ENCODE measurements at regions not wholly inside any gene's neighbourhood (a gene's known extent, or its start where the extent isn't known, plus 50 kb on each side); places are given as distances from the start of the nearest gene placed in this dataset.

- 85 to 96% methylated on average over 2 of the region's 2 CpGs for WGBS, 2 experiments (ENCODE audit: insufficient coverage in 1 of 2, insufficient read length in 1 of 2)
- TF ChIP-seq, protein P1, sequence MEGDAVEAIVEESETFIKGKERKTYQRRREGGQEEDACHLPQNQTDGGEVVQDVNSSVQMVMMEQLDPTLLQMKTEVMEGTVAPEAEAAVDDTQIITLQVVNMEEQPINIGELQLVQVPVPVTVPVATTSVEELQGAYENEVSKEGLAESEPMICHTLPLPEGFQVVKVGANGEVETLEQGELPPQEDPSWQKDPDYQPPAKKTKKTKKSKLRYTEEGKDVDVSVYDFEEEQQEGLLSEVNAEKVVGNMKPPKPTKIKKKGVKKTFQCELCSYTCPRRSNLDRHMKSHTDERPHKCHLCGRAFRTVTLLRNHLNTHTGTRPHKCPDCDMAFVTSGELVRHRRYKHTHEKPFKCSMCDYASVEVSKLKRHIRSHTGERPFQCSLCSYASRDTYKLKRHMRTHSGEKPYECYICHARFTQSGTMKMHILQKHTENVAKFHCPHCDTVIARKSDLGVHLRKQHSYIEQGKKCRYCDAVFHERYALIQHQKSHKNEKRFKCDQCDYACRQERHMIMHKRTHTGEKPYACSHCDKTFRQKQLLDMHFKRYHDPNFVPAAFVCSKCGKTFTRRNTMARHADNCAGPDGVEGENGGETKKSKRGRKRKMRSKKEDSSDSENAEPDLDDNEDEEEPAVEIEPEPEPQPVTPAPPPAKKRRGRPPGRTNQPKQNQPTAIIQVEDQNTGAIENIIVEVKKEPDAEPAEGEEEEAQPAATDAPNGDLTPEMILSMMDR (conservative IDR thresholded peaks at IDR 0.05): no peak
- Mint-ChIP-seq H3K27me3 (ENCODE audit: insufficient read depth) (peaks cover 27% of the 10 kb centered on the region), H3K9me3 (peaks cover 5% of the 10 kb centered on the region), H3K4me1 (peaks cover 26% of the 10 kb centered on the region), H3K27ac (no peak overlapping the region), H3K4me3 (no peak overlapping the region), H3K36me3 (ENCODE audit: low read depth) (no peaks in the 10 kb centered on the region)
- Histone ChIP-seq H3K4me1 (ENCODE audit: control insufficient read depth, insufficient read depth, low read length) (no peaks in the 10 kb centered on the region), H3K9me3 (ENCODE audit: control insufficient read depth, low read length) (no peaks in the 10 kb centered on the region), H3K27me3 (ENCODE audit: control insufficient read depth, insufficient read depth, low read length, poor library complexity, severe bottlenecking) (no peaks in the 10 kb centered on the region), H3K9ac (ENCODE audit: extremely low read depth, low read length, poor library complexity, severe bottlenecking) (no peak overlapping the region), H3K27ac (ENCODE audit: low read depth, low read length) (no peak overlapping the region), H3K4me3 (ENCODE audit: low read length) (no peak overlapping the region), H3K36me3 (ENCODE audit: control insufficient read depth, insufficient read depth, low read length) (no peaks in the 10 kb centered on the region)
- DNase-seq: no peak
Observed at GRCh38 chr11:115964091-115964490, 459.9 kb upstream of the CADM1 start.

- 87 to 89% methylated on average over 5 to 6 of the region's 6 CpGs for WGBS, 2 experiments (ENCODE audit: insufficient coverage in 1 of 2, insufficient read length in 1 of 2)
Observed at GRCh38 chr11:115963156-115963555, 458.9 kb upstream of the CADM1 start.

DNA sequence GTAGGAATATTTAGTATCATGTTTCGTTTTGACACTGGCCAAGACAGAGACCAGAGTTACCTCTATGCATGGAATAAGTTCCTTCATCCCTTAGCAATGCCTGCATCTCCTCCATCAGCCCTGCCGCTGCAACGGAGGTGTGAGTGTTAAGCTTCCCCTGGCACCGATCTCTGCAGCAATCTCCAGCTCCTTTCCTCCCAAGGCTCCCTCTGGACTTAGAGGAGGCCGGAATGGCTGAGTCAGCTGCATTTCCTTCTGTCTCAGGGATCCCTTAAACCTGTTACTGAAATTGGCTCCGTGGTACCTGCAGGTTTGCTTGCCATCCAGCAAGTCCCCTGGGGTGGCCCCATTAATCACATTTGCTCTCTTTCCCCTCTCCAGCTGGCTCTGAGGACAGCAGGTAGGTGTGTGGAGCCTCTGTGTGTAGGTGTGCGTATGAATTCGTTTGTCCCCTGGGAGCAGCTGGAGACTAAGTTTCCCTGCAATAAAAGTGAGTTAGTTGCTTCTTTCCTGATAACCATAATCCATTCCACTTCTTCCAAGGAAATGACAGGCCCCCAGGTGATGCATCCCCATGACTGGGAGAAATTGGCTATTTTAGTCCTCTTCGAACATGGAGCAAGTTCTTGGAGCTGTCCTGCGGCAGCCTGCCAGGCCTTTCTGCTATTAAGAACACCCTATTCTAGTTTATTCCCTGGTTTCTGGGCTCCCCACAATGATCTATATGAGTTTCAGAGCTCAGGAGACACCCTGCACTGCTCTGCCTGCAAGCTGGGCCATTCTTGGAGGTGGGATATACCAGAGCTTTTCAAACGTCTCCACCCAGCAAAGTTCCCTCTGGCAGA is 457.2 kb upstream of the CADM1 start:
- Histone ChIP-seq H3K36me3 (ENCODE audit: control insufficient read depth, insufficient read depth, low read length) (no peaks in the 10 kb centered on the region), H3K27ac (ENCODE audit: low read depth, low read length) (no peak overlapping the region), H3K27me3 (ENCODE audit: control insufficient read depth, insufficient read depth, low read length, poor library complexity, severe bottlenecking) (no peaks in the 10 kb centered on the region), H3K9me3 (ENCODE audit: control insufficient read depth, low read length) (no peaks in the 10 kb centered on the region), H3K4me3 (ENCODE audit: low read length) (no peak overlapping the region), H3K4me1 (ENCODE audit: control insufficient read depth, insufficient read depth, low read length) (no peaks in the 10 kb centered on the region), H3K9ac (ENCODE audit: extremely low read depth, low read length, poor library complexity, severe bottlenecking) (no peak overlapping the region)
- peaks cover 18% of the 10 kb centered on the region for H3K4me1 Mint-ChIP-seq
- TF ChIP-seq, protein P1 (conservative IDR thresholded peaks at IDR 0.05): no peak
- DNase-seq: peak; percentile 58
- no peaks in the 10 kb centered on the region for H3K36me3 Mint-ChIP-seq (ENCODE audit: low read depth)
- H3K27ac Mint-ChIP-seq: no peak overlapping the region
- peaks cover 14% of the 10 kb centered on the region for H3K27me3 Mint-ChIP-seq (ENCODE audit: insufficient read depth)
- WGBS, 2 experiments (ENCODE audit: insufficient coverage in 1 of 2, insufficient read length in 1 of 2): 74 to 88% methylated on average over 7 to 11 of the region's 11 CpGs
- no peak overlapping the region for H3K4me3 Mint-ChIP-seq
- H3K9me3 Mint-ChIP-seq: no peaks in the 10 kb centered on the region

More at GRCh38 chr11:115963156-115963555, 458.9 kb upstream of the CADM1 start:
- TF ChIP-seq, protein P1 (conservative IDR thresholded peaks at IDR 0.05): no peak
- Histone ChIP-seq H3K9me3 (ENCODE audit: control insufficient read depth, low read length) (no peaks in the 10 kb centered on the region), H3K9ac (ENCODE audit: extremely low read depth, low read length, poor library complexity, severe bottlenecking) (no peak overlapping the region), H3K36me3 (ENCODE audit: control insufficient read depth, insufficient read depth, low read length) (no peaks in the 10 kb centered on the region), H3K4me3 (ENCODE audit: low read length) (no peak overlapping the region), H3K27ac (ENCODE audit: low read depth, low read length) (no peak overlapping the region), H3K4me1 (ENCODE audit: control insufficient read depth, insufficient read depth, low read length) (no peaks in the 10 kb centered on the region), H3K27me3 (ENCODE audit: control insufficient read depth, insufficient read depth, low read length, poor library complexity, severe bottlenecking) (no peaks in the 10 kb centered on the region)
- no peak for DNase-seq
- peaks cover 26% of the 10 kb centered on the region for H3K4me1 Mint-ChIP-seq
- H3K36me3 Mint-ChIP-seq (ENCODE audit: low read depth): no peaks in the 10 kb centered on the region
- H3K27ac Mint-ChIP-seq: no peak overlapping the region
- H3K9me3 Mint-ChIP-seq: peaks cover 2% of the 10 kb centered on the region
- H3K27me3 Mint-ChIP-seq (ENCODE audit: insufficient read depth): peaks cover 20% of the 10 kb centered on the region
- H3K4me3 Mint-ChIP-seq: no peak overlapping the region

All from endodermal cell (in vitro differentiated cells).